ENCODE measurements at regions not wholly inside any gene's neighbourhood (a gene's known extent, or its start where the extent isn't known, plus 50 kb on each side); places are given as distances from the start of the nearest gene placed in this dataset.

- TF ChIP-seq CTCF (IDR thresholded peaks at IDR 0.05), result no peak
- DNase-seq (no peak), ATAC-seq (no peak)
- Histone ChIP-seq H3K27me3 (ENCODE audit: low read depth) (no peaks in the 10 kb centered on the region), H3K4me3 (no peak overlapping the region), H3K27ac (no peak overlapping the region), H3K9me3 (no peaks in the 10 kb centered on the region), H3K4me1 (no peaks in the 10 kb centered on the region), H3K36me3 (no peaks in the 10 kb centered on the region)
- intact Hi-C loops (cut with DNase I), result no loop called here
These were observed 745.1 kb upstream of the COBL start for GRCh38 chr7:52061666-52062065.

GRCh38 chr7:52053525-52053924 lies 736.9 kb upstream of the COBL start:
- TF ChIP-seq CTCF (IDR thresholded peaks at IDR 0.05), result no peak
- Histone ChIP-seq H3K27ac (no peak overlapping the region), H3K36me3 (no peaks in the 10 kb centered on the region), H3K4me1 (no peaks in the 10 kb centered on the region), H3K4me3 (no peak overlapping the region), H3K27me3 (ENCODE audit: low read depth) (no peaks in the 10 kb centered on the region), H3K9me3 (no peaks in the 10 kb centered on the region)
- ATAC-seq, result no peak
- intact Hi-C loops (cut with DNase I), result no loop called here
- DNase-seq, result no peak

- ATAC-seq, result no peak
- Histone ChIP-seq H3K36me3 (no peaks in the 10 kb centered on the region), H3K4me1 (no peaks in the 10 kb centered on the region), H3K27me3 (ENCODE audit: low read depth) (no peaks in the 10 kb centered on the region), H3K9me3 (no peaks in the 10 kb centered on the region), H3K4me3 (no peak overlapping the region), H3K27ac (no peak overlapping the region)
- TF ChIP-seq CTCF (IDR thresholded peaks at IDR 0.05), result no peak
- DNase-seq, result no peak
- intact Hi-C loops (cut with DNase I), result no loop called here
These were observed 714.1 kb upstream of the COBL start for GRCh38 chr7:52030722-52031121.

- TF ChIP-seq CTCF (IDR thresholded peaks at IDR 0.05), result no peak
- Histone ChIP-seq H3K27ac (no peak overlapping the region), H3K4me3 (no peak overlapping the region), H3K27me3 (ENCODE audit: low read depth) (no peaks in the 10 kb centered on the region), H3K4me1 (no peaks in the 10 kb centered on the region), H3K36me3 (no peaks in the 10 kb centered on the region), H3K9me3 (no peaks in the 10 kb centered on the region)
- no peak for ATAC-seq
- no peak for DNase-seq
- intact Hi-C loops (cut with DNase I), result no loop called here
These were observed 709.5 kb upstream of the COBL start for GRCh38 chr7:52026140-52026539.

GRCh38 chr7:52021343-52021742 lies 704.7 kb upstream of the COBL start:
- H3K9me3 ChIP-seq, result no peaks in the 10 kb centered on the region
- no peaks in the 10 kb centered on the region for H3K4me1 ChIP-seq
- intact Hi-C loops (cut with DNase I), result no loop called here
- H3K27ac ChIP-seq, result no peak overlapping the region
- no peak for TF ChIP-seq CTCF (IDR thresholded peaks at IDR 0.05)
- H3K36me3 ChIP-seq, result no peaks in the 10 kb centered on the region
- ATAC-seq (no peak), DNase-seq (no peak)
- H3K4me3 ChIP-seq, result no peak overlapping the region
- H3K27me3 ChIP-seq (ENCODE audit: low read depth), result no peaks in the 10 kb centered on the region

GRCh38 chr7:52018680-52019054 lies 702.1 kb upstream of the COBL start:
- no peak for TF ChIP-seq CTCF (IDR thresholded peaks at IDR 0.05)
- H3K4me3 ChIP-seq, result no peak overlapping the region
- ATAC-seq (no peak), DNase-seq (no peak)
- no peaks in the 10 kb centered on the region for H3K9me3 ChIP-seq
- no peaks in the 10 kb centered on the region for H3K4me1 ChIP-seq
- intact Hi-C loops (cut with DNase I), result no loop called here
- H3K27ac ChIP-seq, result no peak overlapping the region
- H3K36me3 ChIP-seq, result no peaks in the 10 kb centered on the region
- H3K27me3 ChIP-seq (ENCODE audit: low read depth), result no peaks in the 10 kb centered on the region
